ENCODE measurements at regions not wholly inside any gene's neighbourhood (a gene's known extent, or its start where the extent isn't known, plus 50 kb on each side); places are given as distances from the start of the nearest gene placed in this dataset.

- DNase-seq (ENCODE audit: extremely low spot score): no peak
- 89% methylated on average over 2 of the region's 2 CpGs for WGBS
- H3K36me3 ChIP-seq (ENCODE audit: insufficient read depth): no peaks in the 10 kb centered on the region
- H3K4me3 ChIP-seq (ENCODE audit: low read depth, low read length): no peak overlapping the region
- H3K4me1 ChIP-seq (ENCODE audit: insufficient read depth): no peaks in the 10 kb centered on the region
- no peak overlapping the region for H3K27ac ChIP-seq (ENCODE audit: low read depth)
Observed at GRCh38 chr18:40852406-40852805, 1102.6 kb upstream of the PIK3C3 start.

DNA sequence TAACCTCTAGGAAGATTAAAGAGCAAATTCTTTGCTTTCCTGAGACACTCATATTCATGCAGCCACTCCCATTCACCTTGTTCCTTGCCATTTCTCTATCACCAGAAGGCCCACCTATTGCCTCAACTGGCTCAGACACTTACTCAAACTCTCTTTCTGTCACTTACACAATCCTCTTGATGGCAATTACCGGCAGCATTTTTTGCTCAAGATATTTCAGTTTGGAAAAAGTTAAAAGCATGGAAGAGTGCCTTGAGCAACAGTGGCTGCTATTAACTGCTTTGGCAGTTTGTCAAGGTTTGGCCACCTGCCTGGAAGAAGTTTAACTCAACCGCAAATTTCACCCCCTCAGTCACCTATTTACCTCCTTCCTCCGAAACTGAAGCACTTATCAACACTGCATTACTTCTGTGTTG is 1104.0 kb upstream of the PIK3C3 start:
- 36% methylated on average over 3 of the region's 3 CpGs for WGBS
- no peak overlapping the region for H3K4me3 ChIP-seq (ENCODE audit: low read depth, low read length)

GRCh38 chr18:40849886-40850285 is 1105.1 kb upstream of the PIK3C3 start:
- Histone ChIP-seq H3K4me1 (ENCODE audit: insufficient read depth) (no peaks in the 10 kb centered on the region), H3K36me3 (ENCODE audit: insufficient read depth) (no peaks in the 10 kb centered on the region), H3K27ac (ENCODE audit: low read depth) (no peak overlapping the region), H3K4me3 (ENCODE audit: low read depth, low read length) (no peak overlapping the region)
- WGBS: 29% methylated on average over 1 of the region's 1 CpG
- DNase-seq (ENCODE audit: extremely low spot score): no peak

More for the DNA sequence above, 1104.0 kb upstream of the PIK3C3 start:
- Histone ChIP-seq H3K4me1 (ENCODE audit: insufficient read depth) (no peaks in the 10 kb centered on the region), H3K36me3 (ENCODE audit: insufficient read depth) (no peaks in the 10 kb centered on the region), H3K27ac (ENCODE audit: low read depth) (no peak overlapping the region)
- no peak for DNase-seq (ENCODE audit: extremely low spot score)

GRCh38 chr18:40841467-40841866 is 1113.6 kb upstream of the PIK3C3 start:
- H3K4me3 ChIP-seq (ENCODE audit: low read depth, low read length): no peak overlapping the region
- H3K4me1 ChIP-seq (ENCODE audit: insufficient read depth): no peaks in the 10 kb centered on the region
- H3K36me3 ChIP-seq (ENCODE audit: insufficient read depth): no peaks in the 10 kb centered on the region
- no peak for DNase-seq (ENCODE audit: extremely low spot score)
- H3K27ac ChIP-seq (ENCODE audit: low read depth): no peak overlapping the region

GRCh38 chr18:40841063-40841462 is 1114.0 kb upstream of the PIK3C3 start:
- DNase-seq (ENCODE audit: extremely low spot score): no peak
- WGBS: 78% methylated on average over 3 of the region's 3 CpGs
- H3K36me3 ChIP-seq (ENCODE audit: insufficient read depth): no peaks in the 10 kb centered on the region
- H3K4me1 ChIP-seq (ENCODE audit: insufficient read depth): no peaks in the 10 kb centered on the region
- H3K4me3 ChIP-seq (ENCODE audit: low read depth, low read length): no peak overlapping the region
- no peak overlapping the region for H3K27ac ChIP-seq (ENCODE audit: low read depth)

DNA sequence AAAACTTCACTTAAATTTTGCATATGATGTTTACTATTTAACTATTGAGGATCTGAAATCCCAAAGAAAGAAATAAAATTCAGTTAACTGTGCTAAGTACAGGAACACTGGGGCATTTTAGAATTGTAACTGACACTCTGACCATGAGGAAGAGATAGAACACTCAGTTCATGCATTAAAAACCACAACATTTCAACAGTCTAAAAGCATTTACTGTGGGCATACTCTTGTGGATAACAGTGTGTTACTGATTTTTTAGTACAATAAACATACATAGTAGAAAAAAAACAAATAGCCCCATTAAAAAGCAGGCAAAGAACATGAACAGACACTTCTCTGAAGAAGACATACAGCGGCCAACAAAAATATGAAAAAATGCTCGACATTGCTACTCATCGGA is 1122.7 kb upstream of the PIK3C3 start:
- Histone ChIP-seq H3K36me3 (ENCODE audit: insufficient read depth) (no peaks in the 10 kb centered on the region), H3K4me3 (ENCODE audit: low read depth, low read length) (no peak overlapping the region), H3K27ac (ENCODE audit: low read depth) (no peak overlapping the region), H3K4me1 (ENCODE audit: insufficient read depth) (no peaks in the 10 kb centered on the region)
- DNase-seq (ENCODE audit: extremely low spot score): no peak
- WGBS: 94% methylated on average over 3 of the region's 3 CpGs

- WGBS: 94% methylated on average over 1 of the region's 1 CpG
- DNase-seq (ENCODE audit: extremely low spot score): no peak
- H3K36me3 ChIP-seq (ENCODE audit: insufficient read depth): no peaks in the 10 kb centered on the region
- no peak overlapping the region for H3K27ac ChIP-seq (ENCODE audit: low read depth)
- H3K4me1 ChIP-seq (ENCODE audit: insufficient read depth): no peaks in the 10 kb centered on the region
- H3K4me3 ChIP-seq (ENCODE audit: low read depth, low read length): no peak overlapping the region
Observed at GRCh38 chr18:40824291-40824690, 1130.7 kb upstream of the PIK3C3 start.

DNA sequence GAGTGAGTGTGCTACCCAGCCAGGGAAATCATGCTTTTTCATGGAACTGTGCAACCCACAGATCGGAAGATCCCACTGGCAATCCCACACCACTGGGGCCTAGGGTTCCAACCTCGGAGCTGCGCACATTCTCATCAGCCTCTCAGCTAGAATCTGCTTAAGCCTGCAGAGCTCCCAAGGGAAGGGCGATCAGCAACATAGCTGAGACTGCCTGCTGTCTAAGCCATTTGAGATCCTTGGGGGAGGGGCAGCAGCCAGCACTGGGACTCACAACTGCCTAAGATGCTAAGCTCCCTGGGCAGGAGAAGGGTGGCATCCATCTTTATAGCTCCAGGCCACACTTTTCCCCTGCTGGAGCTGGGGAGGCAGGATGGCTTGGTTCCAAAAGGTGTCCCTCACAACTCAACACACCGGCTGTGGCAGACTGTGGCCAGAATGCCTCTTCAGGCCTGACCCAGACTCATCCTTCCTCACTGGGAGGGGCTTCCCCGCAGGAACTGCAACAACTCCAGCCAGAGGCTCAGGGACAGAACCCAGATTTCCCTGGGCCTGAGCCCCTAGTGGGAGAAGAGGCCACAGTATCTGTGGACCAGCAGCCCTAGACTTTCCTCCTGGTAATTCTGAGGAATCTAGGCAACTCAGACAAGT is 1133.3 kb upstream of the PIK3C3 start:
- no peak overlapping the region for H3K4me3 ChIP-seq (ENCODE audit: low read depth, low read length)
- H3K36me3 ChIP-seq (ENCODE audit: insufficient read depth): no peaks in the 10 kb centered on the region
- no peaks in the 10 kb centered on the region for H3K4me1 ChIP-seq (ENCODE audit: insufficient read depth)
- 87% methylated on average over 6 of the region's 6 CpGs for WGBS
- no peak for DNase-seq (ENCODE audit: extremely low spot score)
- no peak overlapping the region for H3K27ac ChIP-seq (ENCODE audit: low read depth)

GRCh38 chr18:40812981-40813515 is 1142.0 kb upstream of the PIK3C3 start:
- Histone ChIP-seq H3K27ac (ENCODE audit: low read depth) (no peak overlapping the region), H3K4me3 (ENCODE audit: low read depth, low read length) (no peak overlapping the region), H3K4me1 (ENCODE audit: insufficient read depth) (no peaks in the 10 kb centered on the region), H3K36me3 (ENCODE audit: insufficient read depth) (no peaks in the 10 kb centered on the region)
- DNase-seq (ENCODE audit: extremely low spot score): no peak
- 74% methylated on average over 1 of the region's 1 CpG for WGBS

DNA sequence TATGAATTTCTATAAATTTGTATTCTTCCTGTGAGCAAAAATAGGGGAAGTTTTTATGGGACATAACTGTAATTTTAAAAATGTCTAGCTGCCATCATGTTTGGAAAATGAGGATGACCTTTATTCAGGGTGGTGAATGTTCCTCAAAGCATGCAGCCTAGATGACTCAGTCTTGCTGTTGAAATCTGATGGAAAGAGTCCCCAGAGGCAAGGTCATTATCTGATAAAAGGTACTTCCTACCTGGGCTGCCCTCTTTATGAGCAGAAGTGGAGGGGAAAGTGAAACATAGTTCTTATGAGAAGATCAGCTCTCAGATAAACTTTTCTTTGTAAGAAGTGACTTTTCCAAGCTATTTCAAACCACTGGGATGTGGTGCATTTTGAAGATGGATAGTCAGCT is 1144.7 kb upstream of the PIK3C3 start:
- H3K4me1 ChIP-seq (ENCODE audit: insufficient read depth): no peaks in the 10 kb centered on the region
- no peaks in the 10 kb centered on the region for H3K36me3 ChIP-seq (ENCODE audit: insufficient read depth)
- H3K27ac ChIP-seq (ENCODE audit: low read depth): no peak overlapping the region
- H3K4me3 ChIP-seq (ENCODE audit: low read depth, low read length): no peak overlapping the region
- DNase-seq (ENCODE audit: extremely low spot score): no peak

GRCh38 chr18:40789286-40789685 is 1165.7 kb upstream of the PIK3C3 start:
- Histone ChIP-seq H3K4me3 (ENCODE audit: low read depth, low read length) (no peak overlapping the region), H3K36me3 (ENCODE audit: insufficient read depth) (no peaks in the 10 kb centered on the region), H3K27ac (ENCODE audit: low read depth) (no peak overlapping the region), H3K4me1 (ENCODE audit: insufficient read depth) (no peaks in the 10 kb centered on the region)
- DNase-seq (ENCODE audit: extremely low spot score): no peak
- 83% methylated on average over 4 of the region's 4 CpGs for WGBS

- Histone ChIP-seq H3K36me3 (ENCODE audit: insufficient read depth) (no peaks in the 10 kb centered on the region), H3K4me1 (ENCODE audit: insufficient read depth) (no peaks in the 10 kb centered on the region), H3K27ac (ENCODE audit: low read depth) (no peak overlapping the region), H3K4me3 (ENCODE audit: low read depth, low read length) (no peak overlapping the region)
- 82% methylated on average over 3 of the region's 3 CpGs for WGBS
- no peak for DNase-seq (ENCODE audit: extremely low spot score)
Observed at GRCh38 chr18:40782453-40783130, 1172.4 kb upstream of the PIK3C3 start.

- H3K36me3 ChIP-seq (ENCODE audit: insufficient read depth): no peaks in the 10 kb centered on the region
- no peak overlapping the region for H3K4me3 ChIP-seq (ENCODE audit: low read depth, low read length)
- DNase-seq (ENCODE audit: extremely low spot score): no peak
- no peak overlapping the region for H3K27ac ChIP-seq (ENCODE audit: low read depth)
- 62% methylated on average over 2 of the region's 2 CpGs for WGBS
- no peaks in the 10 kb centered on the region for H3K4me1 ChIP-seq (ENCODE audit: insufficient read depth)
Observed at GRCh38 chr18:40769786-40770185, 1185.2 kb upstream of the PIK3C3 start.

DNA sequence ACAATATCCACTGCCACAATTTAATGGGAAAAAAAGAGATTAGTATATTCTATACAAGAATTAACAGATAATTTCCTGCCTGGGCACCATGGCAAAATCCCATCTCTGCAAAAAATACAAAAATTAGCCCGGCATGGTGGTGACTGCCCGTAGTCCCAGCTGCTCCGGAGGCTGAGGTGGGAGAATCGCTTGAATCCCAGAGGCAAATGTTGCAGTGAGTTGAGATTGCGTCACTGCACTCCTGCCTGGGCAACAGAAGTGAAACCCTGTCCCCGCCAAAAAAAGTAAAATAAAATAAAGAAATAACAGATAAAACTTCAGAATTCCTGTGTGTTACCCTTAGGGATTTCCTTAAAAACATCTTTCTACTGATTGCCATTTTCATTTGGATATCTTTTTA is 1194.8 kb upstream of the PIK3C3 start:
- Histone ChIP-seq H3K36me3 (ENCODE audit: insufficient read depth) (no peaks in the 10 kb centered on the region), H3K4me3 (ENCODE audit: low read depth, low read length) (no peak overlapping the region), H3K27ac (ENCODE audit: low read depth) (no peak overlapping the region), H3K4me1 (ENCODE audit: insufficient read depth) (no peaks in the 10 kb centered on the region)
- 94% methylated on average over 6 of the region's 6 CpGs for WGBS
- DNase-seq (ENCODE audit: extremely low spot score): no peak
